SK-N-SH treated with all-trans-retinoic acid at 6 μM for 48 hours (cell line): ENCODE measurements at regions not wholly inside any gene's neighbourhood (a gene's known extent, or its start where the extent isn't known, plus 50 kb on each side); places are given as distances from the start of the nearest gene placed in this dataset.

ENCODE experiments used
- BACH2 ChIP-seq: fragments of 250-450 bp; sonication (Bioruptor Pico); IDR thresholded peaks from 2 replicates; pipeline ENCODE4 v1.9.0; 2021; ENCODE audit warnings: mild to moderate bottlenecking, borderline replicate concordance
- ZFP3 ChIP-seq: fragments of 250-450 bp; sonication (Bioruptor Pico); IDR thresholded peaks from 2 replicates; pipeline ENCODE4 v1.5.0; 2020; ENCODE audit warnings: mild to moderate bottlenecking, moderate library complexity
- TF ChIP-seq, protein P1 (sequence below): fragments of 250-450 bp; sonication (Bioruptor Pico); IDR thresholded peaks from 2 replicates; pipeline ENCODE4 v1.5.1; 2020; ENCODE audit warnings: low read depth, mild to moderate bottlenecking, moderate library complexity
- TF ChIP-seq, protein P2 (sequence below): fragments of 250-450 bp; sonication (Bioruptor Pico); IDR thresholded peaks from 2 replicates; pipeline ENCODE4 v1.5.1; 2021; ENCODE audit warnings: mild to moderate bottlenecking, moderate library complexity

DNA sequence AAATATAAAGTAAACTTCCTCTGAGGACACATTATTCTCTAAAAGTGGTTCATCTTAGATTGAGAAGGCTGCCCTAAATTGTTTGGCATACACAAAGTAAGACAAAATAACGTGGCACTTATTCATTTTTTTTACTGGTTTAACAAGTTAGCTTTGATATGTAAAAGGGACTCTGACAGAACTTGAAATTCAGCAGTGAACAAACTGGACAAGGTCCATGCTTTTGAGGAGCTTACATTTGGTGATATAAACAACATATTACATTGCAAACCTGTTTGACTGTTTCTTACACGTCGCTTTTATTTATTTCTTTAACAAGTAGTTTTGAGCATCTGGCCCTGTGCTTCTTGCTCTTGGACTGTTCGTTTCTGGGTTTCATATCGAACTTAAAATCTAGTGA, 253.1 kb upstream of the POM121L12 start:
- TF ChIP-seq, protein P1, sequence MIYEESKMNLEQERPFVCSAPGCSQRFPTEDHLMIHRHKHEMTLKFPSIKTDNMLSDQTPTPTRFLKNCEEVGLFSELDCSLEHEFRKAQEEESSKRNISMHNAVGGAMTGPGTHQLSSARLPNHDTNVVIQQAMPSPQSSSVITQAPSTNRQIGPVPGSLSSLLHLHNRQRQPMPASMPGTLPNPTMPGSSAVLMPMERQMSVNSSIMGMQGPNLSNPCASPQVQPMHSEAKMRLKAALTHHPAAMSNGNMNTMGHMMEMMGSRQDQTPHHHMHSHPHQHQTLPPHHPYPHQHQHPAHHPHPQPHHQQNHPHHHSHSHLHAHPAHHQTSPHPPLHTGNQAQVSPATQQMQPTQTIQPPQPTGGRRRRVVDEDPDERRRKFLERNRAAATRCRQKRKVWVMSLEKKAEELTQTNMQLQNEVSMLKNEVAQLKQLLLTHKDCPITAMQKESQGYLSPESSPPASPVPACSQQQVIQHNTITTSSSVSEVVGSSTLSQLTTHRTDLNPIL (CRISPR knock-in tag), result no peak
- TF ChIP-seq, protein P2, sequence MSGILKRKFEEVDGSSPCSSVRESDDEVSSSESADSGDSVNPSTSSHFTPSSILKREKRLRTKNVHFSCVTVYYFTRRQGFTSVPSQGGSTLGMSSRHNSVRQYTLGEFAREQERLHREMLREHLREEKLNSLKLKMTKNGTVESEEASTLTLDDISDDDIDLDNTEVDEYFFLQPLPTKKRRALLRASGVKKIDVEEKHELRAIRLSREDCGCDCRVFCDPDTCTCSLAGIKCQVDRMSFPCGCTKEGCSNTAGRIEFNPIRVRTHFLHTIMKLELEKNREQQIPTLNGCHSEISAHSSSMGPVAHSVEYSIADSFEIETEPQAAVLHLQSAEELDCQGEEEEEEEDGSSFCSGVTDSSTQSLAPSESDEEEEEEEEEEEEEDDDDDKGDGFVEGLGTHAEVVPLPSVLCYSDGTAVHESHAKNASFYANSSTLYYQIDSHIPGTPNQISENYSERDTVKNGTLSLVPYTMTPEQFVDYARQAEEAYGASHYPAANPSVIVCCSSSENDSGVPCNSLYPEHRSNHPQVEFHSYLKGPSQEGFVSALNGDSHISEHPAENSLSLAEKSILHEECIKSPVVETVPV (CRISPR knock-in tag), result no peak
- no peak for TF ChIP-seq BACH2
- TF ChIP-seq ZFP3 (CRISPR knock-in tag), result no peak
